ENCODE measurements at regions not wholly inside any gene's neighbourhood (a gene's known extent, or its start where the extent isn't known, plus 50 kb on each side); places are given as distances from the start of the nearest gene placed in this dataset.

- H3K36me3 ChIP-seq = no peaks in the 10 kb centered on the region
- H3K9me3 ChIP-seq = no peaks in the 10 kb centered on the region
- H3K4me3 ChIP-seq (ENCODE audit: low read depth, low read length) = no peak overlapping the region
- no peak for TF ChIP-seq CTCF (IDR thresholded peaks at IDR 0.05; ENCODE audit: low read depth, low read length)
- no peaks in the 10 kb centered on the region for H3K27me3 ChIP-seq
- no peak for DNase-seq
- no peaks in the 10 kb centered on the region for H3K4me1 ChIP-seq
Observed at GRCh38 chr10:28105561-28105960, 106.7 kb upstream of the ODAD2 start.

- no peak overlapping the region for H3K4me3 ChIP-seq (ENCODE audit: low read depth, low read length)
- H3K4me1 ChIP-seq = no peaks in the 10 kb centered on the region
- H3K36me3 ChIP-seq = no peaks in the 10 kb centered on the region
- H3K27me3 ChIP-seq = no peaks in the 10 kb centered on the region; the same call in 1 of the 2 replicates
- TF ChIP-seq CTCF (IDR thresholded peaks at IDR 0.05; ENCODE audit: low read depth, low read length) = no peak
- H3K9me3 ChIP-seq = no peaks in the 10 kb centered on the region
- no peak for DNase-seq
Observed at GRCh38 chr10:28097633-28098032, 98.8 kb upstream of the ODAD2 start.

GRCh38 chr10:28095791-28096378 lies 97.0 kb upstream of the ODAD2 start:
- Histone ChIP-seq H3K9me3 (no peaks in the 10 kb centered on the region), H3K4me3 (ENCODE audit: low read depth, low read length) (no peak overlapping the region), H3K4me1 (no peaks in the 10 kb centered on the region), H3K36me3 (no peaks in the 10 kb centered on the region), H3K27me3 (no peaks in the 10 kb centered on the region; the same call in 1 of the 2 replicates)
- DNase-seq = no peak
- no peak for TF ChIP-seq CTCF (IDR thresholded peaks at IDR 0.05; ENCODE audit: low read depth, low read length)

GRCh38 chr10:28094121-28094520 lies 95.2 kb upstream of the ODAD2 start:
- Histone ChIP-seq H3K27me3 (no peaks in the 10 kb centered on the region; the same call in 1 of the 2 replicates), H3K4me3 (ENCODE audit: low read depth, low read length) (no peak overlapping the region), H3K4me1 (no peaks in the 10 kb centered on the region), H3K9me3 (no peaks in the 10 kb centered on the region), H3K36me3 (no peaks in the 10 kb centered on the region)
- TF ChIP-seq CTCF (IDR thresholded peaks at IDR 0.05; ENCODE audit: low read depth, low read length) = no peak
- DNase-seq = no peak

- H3K4me3 ChIP-seq (ENCODE audit: low read depth, low read length) = no peak overlapping the region
- H3K36me3 ChIP-seq = no peaks in the 10 kb centered on the region
- no peak for DNase-seq
- H3K27me3 ChIP-seq = no peaks in the 10 kb centered on the region; the same call in 1 of the 2 replicates
- H3K4me1 ChIP-seq = no peaks in the 10 kb centered on the region
- TF ChIP-seq CTCF (IDR thresholded peaks at IDR 0.05; ENCODE audit: low read depth, low read length) = no peak
- H3K9me3 ChIP-seq = no peaks in the 10 kb centered on the region
Observed at GRCh38 chr10:28091913-28092312, 93.0 kb upstream of the ODAD2 start.

GRCh38 chr10:28090506-28090905 lies 91.6 kb upstream of the ODAD2 start:
- Histone ChIP-seq H3K36me3 (no peaks in the 10 kb centered on the region), H3K4me1 (no peaks in the 10 kb centered on the region), H3K9me3 (no peaks in the 10 kb centered on the region), H3K27me3 (no peaks in the 10 kb centered on the region), H3K4me3 (ENCODE audit: low read depth, low read length) (no peak overlapping the region)
- no peak for DNase-seq
- no peak for TF ChIP-seq CTCF (IDR thresholded peaks at IDR 0.05; ENCODE audit: low read depth, low read length)

Measured in BE2C (cell line).